ENCODE measurements at regions not wholly inside any gene's neighbourhood (a gene's known extent, or its start where the extent isn't known, plus 50 kb on each side); places are given as distances from the start of the nearest gene placed in this dataset.

GRCh38 chr4:10196191-10196590 lies 79.6 kb upstream of the WDR1 start:
- no peak for DNase-seq (ENCODE audit: low read depth)
- no peak for TF ChIP-seq CTCF (IDR thresholded peaks at IDR 0.05; ENCODE audit: control insufficient read depth, extremely low read depth, insufficient read depth)
- H3K4me3 ChIP-seq (ENCODE audit: low read depth, low read length) = no peak overlapping the region

- H3K4me3 ChIP-seq (ENCODE audit: low read depth, low read length) = no peak overlapping the region
- no peak for TF ChIP-seq CTCF (IDR thresholded peaks at IDR 0.05; ENCODE audit: control insufficient read depth, extremely low read depth, insufficient read depth)
- DNase-seq (ENCODE audit: low read depth) = no peak
Measured at GRCh38 chr4:10192331-10192730, 75.7 kb upstream of the WDR1 start.

GRCh38 chr4:10188400-10189004 lies 71.9 kb upstream of the WDR1 start:
- TF ChIP-seq CTCF (IDR thresholded peaks at IDR 0.05; ENCODE audit: control insufficient read depth, extremely low read depth, insufficient read depth) = no peak
- H3K4me3 ChIP-seq (ENCODE audit: low read depth, low read length) = no peak overlapping the region
- DNase-seq (ENCODE audit: low read depth) = no peak

GRCh38 chr4:10186228-10187214 lies 69.9 kb upstream of the WDR1 start:
- no peak overlapping the region for H3K4me3 ChIP-seq (ENCODE audit: low read depth, low read length)
- TF ChIP-seq CTCF (IDR thresholded peaks at IDR 0.05; ENCODE audit: control insufficient read depth, extremely low read depth, insufficient read depth) = peak; percentile 53
- DNase-seq (ENCODE audit: low read depth) = no peak

- no peak for TF ChIP-seq CTCF (IDR thresholded peaks at IDR 0.05; ENCODE audit: control insufficient read depth, extremely low read depth, insufficient read depth)
- no peak overlapping the region for H3K4me3 ChIP-seq (ENCODE audit: low read depth, low read length)
- no peak for DNase-seq (ENCODE audit: low read depth)
Measured at GRCh38 chr4:10185518-10186227, 69.1 kb upstream of the WDR1 start.

- no peak overlapping the region for H3K4me3 ChIP-seq (ENCODE audit: low read depth, low read length)
- DNase-seq (ENCODE audit: low read depth) = no peak
- TF ChIP-seq CTCF (IDR thresholded peaks at IDR 0.05; ENCODE audit: control insufficient read depth, extremely low read depth, insufficient read depth) = no peak
Measured at GRCh38 chr4:10184501-10184938, 67.9 kb upstream of the WDR1 start.

Measured in LNCaP clone FGC (cell line).